ENCODE measurements at regions not wholly inside any gene's neighbourhood (a gene's known extent, or its start where the extent isn't known, plus 50 kb on each side); places are given as distances from the start of the nearest gene placed in this dataset.

DNA sequence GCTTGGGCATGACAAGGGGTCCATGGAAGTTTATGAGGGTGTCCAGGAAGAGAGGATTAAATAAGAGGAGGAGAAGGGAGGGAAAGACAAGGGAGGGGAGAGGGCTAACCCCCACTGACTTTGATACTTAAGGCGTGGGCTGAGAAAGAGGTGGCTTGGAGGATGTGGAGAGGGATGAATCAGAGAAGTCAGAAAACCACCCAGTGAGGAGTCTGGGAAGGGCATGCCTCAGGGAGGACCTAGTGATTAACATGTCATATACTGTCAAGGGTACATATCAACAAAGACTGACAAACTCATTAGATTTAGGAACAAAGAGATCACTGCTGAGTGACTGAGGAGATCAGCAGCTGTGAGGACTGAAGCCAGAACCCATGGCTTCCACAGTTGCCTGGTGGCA is 145.4 kb downstream of the IRX5 start:
- Mint-ChIP-seq H3K36me3 (ENCODE audit: low read depth) (no peaks in the 10 kb centered on the region), H3K9me3 (peaks cover 1% of the 10 kb centered on the region), H3K27me3 (peaks cover 2% of the 10 kb centered on the region), H3K4me3 (no peak overlapping the region), H3K4me1 (no peaks in the 10 kb centered on the region), H3K27ac (no peak overlapping the region)
- CTCF ChIA-PET = no interaction called here
- TF ChIP-seq, protein P1, sequence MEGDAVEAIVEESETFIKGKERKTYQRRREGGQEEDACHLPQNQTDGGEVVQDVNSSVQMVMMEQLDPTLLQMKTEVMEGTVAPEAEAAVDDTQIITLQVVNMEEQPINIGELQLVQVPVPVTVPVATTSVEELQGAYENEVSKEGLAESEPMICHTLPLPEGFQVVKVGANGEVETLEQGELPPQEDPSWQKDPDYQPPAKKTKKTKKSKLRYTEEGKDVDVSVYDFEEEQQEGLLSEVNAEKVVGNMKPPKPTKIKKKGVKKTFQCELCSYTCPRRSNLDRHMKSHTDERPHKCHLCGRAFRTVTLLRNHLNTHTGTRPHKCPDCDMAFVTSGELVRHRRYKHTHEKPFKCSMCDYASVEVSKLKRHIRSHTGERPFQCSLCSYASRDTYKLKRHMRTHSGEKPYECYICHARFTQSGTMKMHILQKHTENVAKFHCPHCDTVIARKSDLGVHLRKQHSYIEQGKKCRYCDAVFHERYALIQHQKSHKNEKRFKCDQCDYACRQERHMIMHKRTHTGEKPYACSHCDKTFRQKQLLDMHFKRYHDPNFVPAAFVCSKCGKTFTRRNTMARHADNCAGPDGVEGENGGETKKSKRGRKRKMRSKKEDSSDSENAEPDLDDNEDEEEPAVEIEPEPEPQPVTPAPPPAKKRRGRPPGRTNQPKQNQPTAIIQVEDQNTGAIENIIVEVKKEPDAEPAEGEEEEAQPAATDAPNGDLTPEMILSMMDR (IDR thresholded peaks at IDR 0.05) = no peak
- DNase-seq (no peak), ATAC-seq (ENCODE audit: low read depth) (no peak)
- POLR2A ChIA-PET = no interaction called here
- intact Hi-C loops (cut with micrococcal nuclease) = no loop called here

DNA sequence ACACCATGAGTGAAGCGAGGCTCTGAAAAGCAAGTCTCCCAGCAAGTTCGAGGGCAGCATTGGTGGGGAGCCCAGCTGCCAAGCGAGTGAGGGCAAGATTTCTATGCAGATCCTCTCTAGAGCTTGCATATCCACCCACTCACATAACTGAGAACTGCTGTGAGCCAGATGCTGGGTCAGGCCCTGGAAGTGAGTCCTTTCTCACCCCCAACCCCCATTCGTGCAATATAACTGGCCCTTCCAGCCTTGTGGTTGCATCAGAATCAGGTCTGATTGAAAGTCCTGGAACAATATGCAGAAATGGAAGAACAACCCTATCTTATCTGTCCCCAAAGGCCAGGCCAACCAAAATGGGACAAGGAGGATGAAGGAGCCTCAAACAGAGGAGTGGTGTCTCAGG is 146.6 kb downstream of the IRX5 start:
- Mint-ChIP-seq H3K4me3 (no peak overlapping the region), H3K27me3 (peaks cover 2% of the 10 kb centered on the region), H3K36me3 (ENCODE audit: low read depth) (no peaks in the 10 kb centered on the region), H3K4me1 (no peaks in the 10 kb centered on the region), H3K27ac (no peak overlapping the region), H3K9me3 (no peaks in the 10 kb centered on the region)
- DNase-seq (no peak), ATAC-seq (ENCODE audit: low read depth) (no peak)
- TF ChIP-seq, protein P1 (IDR thresholded peaks at IDR 0.05) = no peak
- ChIA-PET CTCF (interaction anchor here (0.7 kb wide), 1 partner anchor 935 kb away, joined by 3 read pairs; no protein-coding TSS in a partner anchor), POLR2A (no interaction called here)
- intact Hi-C loops (cut with micrococcal nuclease) = no loop called here

DNA sequence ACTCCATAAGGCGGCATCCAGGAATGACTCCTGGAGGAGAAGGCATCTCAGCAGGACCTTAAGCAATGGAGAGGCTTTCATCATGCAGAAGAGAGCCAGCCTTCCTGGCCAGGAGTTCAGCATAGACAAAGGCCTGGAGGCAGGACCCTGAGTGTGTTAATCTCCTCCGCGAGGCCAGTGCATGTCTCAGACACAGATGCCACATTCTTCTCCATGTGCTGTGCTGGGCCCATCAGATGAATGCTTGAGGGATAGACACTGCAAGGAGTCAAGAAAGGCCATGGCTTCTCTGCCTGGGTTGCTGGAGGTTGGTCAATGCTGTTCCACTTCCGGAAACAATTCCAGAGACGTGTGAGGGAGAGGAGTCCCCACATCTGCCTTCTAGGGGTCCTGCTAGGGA is 147.5 kb downstream of the IRX5 start:
- Mint-ChIP-seq H3K4me3 (no peak overlapping the region), H3K27me3 (peaks cover 2% of the 10 kb centered on the region), H3K4me1 (no peaks in the 10 kb centered on the region), H3K9me3 (no peaks in the 10 kb centered on the region), H3K36me3 (ENCODE audit: low read depth) (no peaks in the 10 kb centered on the region), H3K27ac (no peak overlapping the region)
- ChIA-PET CTCF (interaction anchor here (0.7 kb wide), 1 partner anchor 936 kb away, joined by 3 read pairs; no protein-coding TSS in a partner anchor), POLR2A (no interaction called here)
- TF ChIP-seq, protein P1 (IDR thresholded peaks at IDR 0.05) = no peak
- intact Hi-C loops (cut with micrococcal nuclease) = no loop called here
- no peak for ATAC-seq (ENCODE audit: low read depth)
- DNase-seq = no peak

DNA sequence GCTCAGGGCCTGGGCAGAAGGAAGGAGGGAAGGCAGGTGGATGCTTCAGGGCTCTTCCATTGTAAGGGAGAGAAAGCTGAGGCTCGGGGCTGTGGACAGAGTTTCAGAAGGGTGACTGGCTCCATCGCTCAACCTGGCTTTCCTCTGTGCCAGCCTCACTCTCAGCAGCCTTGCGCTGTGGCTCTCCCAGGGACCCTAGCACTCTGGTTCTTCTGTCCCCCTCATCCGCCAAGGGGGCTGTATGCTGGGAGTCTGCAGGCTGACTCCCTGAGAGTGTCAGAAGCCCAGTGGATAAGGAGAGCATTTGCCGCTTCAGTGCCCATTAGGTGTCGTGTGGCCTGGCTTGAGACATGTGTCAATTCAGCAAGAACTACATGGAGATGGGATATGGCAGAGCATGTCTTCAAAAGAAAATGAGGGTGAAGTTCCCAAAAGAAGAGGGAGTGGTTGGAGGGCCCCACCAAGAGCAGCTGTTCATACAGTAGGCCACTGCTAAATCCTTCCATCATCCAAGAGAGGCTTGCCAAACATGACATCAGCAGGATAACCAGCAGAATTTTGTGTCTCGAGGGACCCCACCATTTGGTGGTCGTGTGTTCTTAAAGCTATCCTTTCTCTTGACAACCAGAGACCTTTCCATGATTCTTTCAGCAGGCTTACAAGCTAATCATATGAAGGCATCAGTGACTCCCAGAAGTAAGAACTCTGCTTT is 148.2 kb downstream of the IRX5 start:
- DNase-seq (no peak), ATAC-seq (ENCODE audit: low read depth) (no peak)
- no peak overlapping the region for H3K4me3 Mint-ChIP-seq
- H3K4me1 Mint-ChIP-seq = no peaks in the 10 kb centered on the region
- intact Hi-C loops (cut with micrococcal nuclease) = no loop called here
- H3K9me3 Mint-ChIP-seq = no peaks in the 10 kb centered on the region
- H3K27ac Mint-ChIP-seq = no peak overlapping the region
- TF ChIP-seq, protein P1 (IDR thresholded peaks at IDR 0.05) = no peak
- ChIA-PET CTCF (no interaction called here), POLR2A (no interaction called here)
- peaks cover 2% of the 10 kb centered on the region for H3K27me3 Mint-ChIP-seq
- H3K36me3 Mint-ChIP-seq (ENCODE audit: low read depth) = no peaks in the 10 kb centered on the region

DNA sequence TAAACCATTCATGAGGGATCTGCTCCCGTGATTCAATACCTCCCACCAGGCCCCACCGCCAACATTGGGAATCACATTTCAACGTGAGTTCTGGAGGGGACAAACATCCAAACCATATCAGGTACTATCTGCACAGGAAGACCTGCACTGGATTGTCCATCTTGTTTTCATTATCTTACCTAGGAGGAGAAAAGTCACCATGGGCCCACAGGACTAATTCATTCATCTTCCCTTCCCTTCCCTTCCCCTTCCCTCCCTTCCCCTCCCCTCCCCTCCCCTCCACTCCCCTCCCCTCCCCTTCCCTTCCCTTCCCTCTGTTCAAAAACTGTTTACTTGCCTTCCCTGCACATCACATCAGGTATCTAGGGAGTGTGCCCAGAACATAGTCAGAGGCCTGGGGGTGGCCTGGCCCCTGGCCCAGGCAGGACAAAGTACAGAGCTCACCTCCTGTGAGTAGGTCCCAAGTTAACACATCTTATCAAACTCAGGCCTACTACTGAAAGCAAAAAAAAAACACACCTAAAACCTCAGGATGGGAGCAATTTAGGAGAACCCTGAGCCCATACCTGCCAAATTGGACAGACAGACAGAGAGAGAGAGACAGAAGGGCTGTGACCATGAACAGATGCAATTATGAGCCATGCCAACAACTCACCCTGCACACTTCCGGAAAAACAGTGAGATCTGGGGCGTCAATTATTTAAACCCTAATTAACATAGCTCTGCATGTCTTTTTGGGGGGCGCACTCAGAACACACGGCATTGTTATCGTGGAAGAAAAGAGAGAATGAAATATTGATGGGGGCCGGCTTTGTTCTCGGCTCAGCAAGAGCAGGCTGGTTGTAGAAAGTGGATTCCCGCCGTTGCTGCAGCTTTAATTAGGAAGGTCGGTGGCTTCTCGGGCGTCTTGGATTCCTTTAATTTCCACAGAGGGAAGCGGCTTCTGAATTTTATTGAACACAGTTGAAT is 151.2 kb downstream of the IRX5 start:
- Mint-ChIP-seq H3K36me3 (ENCODE audit: low read depth) (no peaks in the 10 kb centered on the region), H3K4me3 (no peak overlapping the region), H3K27me3 (no peaks in the 10 kb centered on the region), H3K9me3 (no peaks in the 10 kb centered on the region), H3K4me1 (no peaks in the 10 kb centered on the region), H3K27ac (no peak overlapping the region)
- ATAC-seq (ENCODE audit: low read depth) (no peak), DNase-seq (no peak)
- TF ChIP-seq, protein P1 (IDR thresholded peaks at IDR 0.05) = no peak
- POLR2A ChIA-PET = no interaction called here
- CTCF ChIA-PET = no interaction called here
- intact Hi-C loops (cut with micrococcal nuclease) = no loop called here
